GM18907 (cell line): ENCODE measurements at regions not wholly inside any gene's neighbourhood (a gene's known extent, or its start where the extent isn't known, plus 50 kb on each side); places are given as distances from the start of the nearest gene placed in this dataset.

Experiments used
- ATAC-seq: cut with Tn5 transposase; IDR thresholded peaks from one replicate; pipeline ENCODE4 v1.9.1; 2021; ENCODE audit warnings: mild to moderate bottlenecking, moderate library complexity; ENCODE audit not compliant: unreplicated experiment

DNA sequence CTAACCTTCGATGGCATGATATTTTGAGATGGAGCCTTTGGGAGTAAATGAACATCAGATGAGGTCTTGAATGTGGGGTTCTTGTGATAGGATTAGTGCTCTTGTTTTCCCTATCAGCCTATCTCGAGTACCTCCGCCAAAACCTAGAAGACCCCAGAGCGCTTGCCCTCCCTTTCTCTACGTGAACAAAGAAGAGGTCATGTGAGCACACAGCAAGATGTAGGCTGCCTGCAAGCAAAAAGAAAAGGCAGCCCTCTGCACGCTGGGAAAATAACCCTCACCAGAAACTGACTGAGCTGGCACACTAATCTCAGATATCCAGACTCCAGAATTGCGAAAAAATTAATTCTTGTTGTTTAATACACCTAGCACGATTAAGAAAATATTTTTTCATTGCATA lies 799.8 kb upstream of the SLC10A2 start:
- ATAC-seq, result no peak

DNA sequence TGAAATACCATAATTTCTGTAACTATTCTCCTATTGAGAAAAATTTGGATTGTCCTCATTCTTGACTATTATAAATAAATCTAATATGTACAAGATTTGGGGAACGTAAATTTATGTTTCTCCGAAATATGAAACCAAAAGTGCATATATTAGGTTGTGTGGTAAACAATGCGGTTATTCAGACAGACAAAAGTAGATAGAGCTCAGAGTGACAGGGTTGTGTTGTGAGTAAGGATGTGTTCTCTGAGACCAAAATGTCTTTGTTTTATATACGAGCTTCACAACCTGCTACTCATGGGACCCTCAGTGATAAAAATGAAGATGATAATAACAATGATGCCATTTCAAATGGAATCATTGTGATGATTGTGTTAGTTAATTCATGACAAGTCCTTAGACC lies 796.3 kb upstream of the SLC10A2 start:
- ATAC-seq, result no peak

DNA sequence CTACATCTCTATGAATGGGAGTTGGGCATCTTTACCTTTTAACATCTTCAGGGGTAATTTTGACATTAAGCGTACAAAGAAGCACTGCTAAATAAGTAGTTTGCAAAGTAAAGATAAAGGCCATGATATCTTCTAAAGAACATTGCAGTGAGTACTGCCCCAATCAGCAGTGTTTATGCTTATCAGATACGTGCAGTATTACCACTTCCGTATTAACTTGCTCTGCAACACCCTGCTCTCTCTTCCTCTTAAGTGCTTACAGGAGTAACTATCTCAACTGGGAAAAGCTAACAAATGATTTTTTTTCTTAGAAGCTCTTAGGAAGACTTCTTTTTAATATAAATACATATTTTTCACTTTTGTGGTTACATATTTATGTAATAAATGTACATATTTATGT lies 793.7 kb upstream of the SLC10A2 start:
- ATAC-seq, result no peak

DNA sequence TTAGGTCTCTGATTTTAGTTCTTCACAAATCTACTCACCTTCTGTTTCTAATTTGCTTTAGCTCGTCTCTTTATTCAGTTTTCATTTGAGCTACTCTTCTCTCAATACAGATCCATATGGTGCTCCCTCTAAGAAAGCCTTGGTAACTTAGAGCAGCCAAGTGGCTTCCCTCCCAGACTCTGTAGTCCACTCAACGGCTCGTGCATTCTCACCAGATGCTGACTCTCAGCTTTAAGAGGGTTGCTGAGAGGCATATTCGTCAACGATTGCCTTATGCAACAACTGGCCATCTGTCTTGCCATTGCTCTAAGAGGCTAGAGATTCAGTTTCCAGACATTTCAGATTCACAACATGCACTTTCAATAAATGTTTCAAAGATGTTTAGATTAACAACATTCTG lies 785.8 kb upstream of the SLC10A2 start:
- no peak for ATAC-seq

DNA sequence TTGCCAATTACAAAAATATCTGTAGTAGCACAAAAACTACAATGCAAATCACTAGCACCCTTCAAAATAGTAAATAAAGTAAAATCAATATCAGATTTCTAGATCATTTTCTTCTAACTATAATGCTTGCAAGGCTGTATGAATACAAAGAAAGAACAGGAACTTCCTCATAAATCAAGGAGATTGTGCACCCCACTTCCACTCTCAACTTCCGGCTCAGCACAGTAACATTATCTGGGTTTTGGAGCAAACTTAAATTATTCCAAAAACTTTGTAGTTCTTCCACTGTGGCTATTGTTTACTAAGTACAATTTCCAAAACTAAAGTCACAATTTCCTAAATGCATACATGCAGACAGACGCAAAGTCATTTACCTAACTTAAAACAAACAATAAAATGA lies 778.3 kb upstream of the SLC10A2 start:
- no peak for ATAC-seq

DNA sequence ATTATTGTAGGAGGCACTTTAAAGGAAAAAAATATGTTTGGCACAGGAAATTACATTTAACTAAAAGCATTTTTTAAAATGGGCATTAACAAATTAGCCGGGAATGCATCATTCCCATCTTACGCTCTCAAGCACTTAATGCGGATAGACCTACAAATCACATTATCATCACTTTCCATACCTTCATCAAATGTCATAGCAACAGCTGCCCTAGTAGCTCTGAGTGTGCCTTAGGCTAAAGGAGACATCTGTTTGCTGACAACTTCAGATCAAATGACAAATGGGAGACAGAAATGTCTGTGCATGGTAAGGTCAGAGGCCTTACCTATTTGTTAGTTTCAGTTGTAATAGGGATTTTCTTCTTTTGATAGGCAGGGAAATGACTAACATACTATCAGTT lies 773.2 kb upstream of the SLC10A2 start:
- ATAC-seq, result no peak

DNA sequence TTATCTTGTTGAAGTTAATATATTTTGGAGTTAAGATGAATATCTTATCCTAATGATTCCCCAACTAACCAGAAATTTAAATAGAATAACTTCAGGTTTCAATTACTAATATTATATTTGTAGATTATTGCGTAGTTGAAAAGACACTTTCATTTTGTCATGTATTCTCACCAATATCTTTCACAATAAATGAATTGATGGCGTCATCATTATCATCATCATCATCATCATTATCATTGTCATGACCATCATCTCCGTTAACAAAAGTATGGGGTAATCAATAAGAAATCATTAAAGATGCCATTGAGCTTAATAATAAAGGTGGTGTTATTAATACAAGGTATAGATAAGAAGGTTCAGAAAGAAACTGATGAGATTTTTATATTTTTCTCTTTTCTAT lies 768.8 kb upstream of the SLC10A2 start:
- no peak for ATAC-seq

DNA sequence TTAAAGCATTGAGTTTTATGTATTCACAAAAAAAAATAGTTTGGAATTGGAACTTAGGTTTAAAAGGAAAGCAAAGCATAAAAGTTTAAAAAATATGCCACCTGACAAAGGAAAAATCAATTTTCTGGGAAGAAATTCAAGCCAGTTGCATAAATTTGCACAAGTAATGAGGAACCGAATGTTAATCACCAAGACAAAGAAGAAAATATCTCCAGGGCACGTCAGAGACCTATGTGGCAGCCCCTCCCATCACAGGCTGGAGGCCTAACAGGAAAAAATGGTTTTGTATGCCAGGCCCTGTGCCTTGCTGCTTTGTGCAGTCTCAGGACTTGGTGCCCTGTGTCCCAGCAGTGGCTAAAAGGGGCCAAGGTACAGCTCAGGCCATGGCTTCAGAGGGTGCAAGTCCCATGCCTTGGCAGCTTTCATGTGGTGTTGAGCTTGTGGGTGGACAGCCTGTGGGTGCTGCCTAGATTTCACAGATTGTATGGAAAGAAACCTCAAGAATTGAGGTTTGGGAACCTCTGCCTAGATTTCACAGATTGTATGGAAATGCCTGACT lies 767.2 kb upstream of the SLC10A2 start:
- ATAC-seq, result no peak

DNA sequence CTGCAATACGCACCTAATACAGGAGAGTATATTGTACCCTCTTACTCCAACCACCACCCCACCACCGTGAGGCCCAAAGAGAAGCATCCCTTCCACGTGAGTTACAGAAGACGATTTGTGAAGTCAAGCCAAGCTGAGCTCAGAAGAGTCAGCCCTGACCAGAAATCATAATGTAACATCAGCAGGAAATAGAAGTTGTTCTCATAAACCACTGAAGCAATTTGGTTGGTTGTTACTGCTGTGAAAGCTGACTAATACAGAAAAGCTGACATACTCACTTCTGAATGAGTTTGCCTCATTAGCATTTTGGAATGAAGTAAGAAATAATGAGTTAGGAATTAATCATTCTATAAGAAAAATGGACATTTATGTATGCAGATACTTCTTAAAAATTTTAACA lies 749.4 kb upstream of the SLC10A2 start:
- no peak for ATAC-seq

DNA sequence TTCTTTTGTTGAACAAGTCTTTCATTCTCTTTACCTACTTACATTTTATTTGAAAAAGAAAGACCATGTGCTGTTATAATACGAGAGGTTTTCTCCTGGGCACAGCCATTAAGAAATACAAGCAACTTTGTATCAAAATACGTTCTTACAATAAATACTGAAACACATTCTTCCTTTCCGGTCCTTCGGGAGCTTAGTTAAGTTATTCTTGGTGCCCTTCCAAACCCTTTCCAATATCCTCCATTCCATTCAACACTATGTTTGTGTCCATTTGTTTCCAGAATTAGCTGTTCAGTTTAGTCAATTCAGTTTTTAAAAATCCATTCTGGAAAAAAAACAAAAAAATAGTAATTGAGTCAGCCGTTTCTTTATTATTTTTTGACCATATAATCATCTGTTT lies 746.8 kb upstream of the SLC10A2 start:
- no peak for ATAC-seq

DNA sequence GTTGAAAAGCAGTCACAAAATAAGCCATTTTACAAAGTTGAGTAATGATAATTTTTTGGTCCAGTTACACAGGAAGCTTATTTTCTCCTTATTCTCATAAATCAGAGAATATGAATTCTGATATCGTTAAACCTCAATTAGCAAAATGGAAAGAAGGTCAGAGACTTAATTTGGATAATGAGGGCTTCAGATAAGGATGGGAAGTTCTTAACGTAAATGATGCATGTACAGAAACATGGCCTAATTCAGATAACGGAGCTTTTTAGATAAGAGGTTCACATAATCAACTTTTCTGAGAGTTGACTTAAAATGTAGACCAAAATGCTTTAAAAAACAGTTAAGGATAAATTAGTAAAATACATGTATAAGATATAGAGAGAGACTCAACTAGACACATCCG lies 746.3 kb upstream of the SLC10A2 start:
- no peak for ATAC-seq

DNA sequence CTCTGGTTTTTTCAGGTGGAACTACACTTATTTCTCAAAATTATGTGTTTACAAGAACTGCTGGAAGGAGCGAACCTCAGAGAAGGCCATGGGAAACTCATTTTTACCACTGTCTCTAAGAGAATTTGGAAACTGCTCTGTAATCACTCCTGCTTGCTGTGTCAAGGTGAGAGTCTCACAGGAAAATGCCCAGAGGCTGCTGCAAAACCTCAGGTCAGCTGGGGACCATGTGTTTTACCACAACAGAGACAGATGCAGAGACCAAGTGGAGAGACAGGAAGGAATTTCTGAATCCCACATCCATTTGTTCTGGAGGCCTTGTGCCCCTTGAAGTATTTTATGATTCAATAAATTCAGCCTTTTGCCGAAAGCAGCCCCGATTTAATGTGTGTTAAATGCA lies 743.8 kb upstream of the SLC10A2 start:
- ATAC-seq, result no peak

DNA sequence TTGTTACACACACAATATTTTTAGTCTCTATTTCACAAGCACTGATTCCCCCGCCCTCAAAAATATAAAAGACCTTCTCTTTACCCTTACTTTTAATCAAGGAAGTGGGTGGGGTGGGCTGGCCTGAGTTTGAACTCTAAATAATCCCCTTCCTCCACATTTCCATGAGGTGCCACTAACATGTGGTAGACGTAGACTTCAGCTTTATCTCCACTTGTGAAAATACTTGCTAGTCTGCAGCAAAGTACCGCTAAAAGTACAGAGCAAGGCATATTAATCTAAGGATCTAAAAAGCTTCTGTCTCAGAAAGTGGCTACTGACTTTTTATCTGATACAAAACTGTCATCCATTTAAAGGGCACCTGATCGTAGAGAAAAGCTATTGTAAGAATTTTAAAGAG lies 739.6 kb upstream of the SLC10A2 start:
- no peak for ATAC-seq

DNA sequence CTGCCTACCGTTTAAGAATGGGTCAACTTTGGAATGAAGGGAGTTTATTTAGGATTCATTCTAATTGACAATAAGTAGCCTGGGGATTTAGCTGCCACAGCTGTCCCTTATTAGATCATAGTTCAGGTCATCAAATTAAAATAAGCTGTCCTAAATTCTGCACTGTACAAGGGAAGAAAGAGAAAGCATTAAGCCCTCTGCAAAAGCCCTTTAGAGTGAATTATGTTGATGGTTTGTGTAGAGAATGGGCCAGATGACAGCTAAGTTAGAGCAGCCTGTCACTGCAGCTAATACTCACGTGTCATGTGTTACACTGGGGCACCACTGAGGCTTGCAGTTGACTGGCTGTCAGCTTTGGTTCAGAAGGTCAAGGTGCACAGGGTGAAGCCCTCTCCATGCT lies 737.1 kb upstream of the SLC10A2 start:
- no peak for ATAC-seq

DNA sequence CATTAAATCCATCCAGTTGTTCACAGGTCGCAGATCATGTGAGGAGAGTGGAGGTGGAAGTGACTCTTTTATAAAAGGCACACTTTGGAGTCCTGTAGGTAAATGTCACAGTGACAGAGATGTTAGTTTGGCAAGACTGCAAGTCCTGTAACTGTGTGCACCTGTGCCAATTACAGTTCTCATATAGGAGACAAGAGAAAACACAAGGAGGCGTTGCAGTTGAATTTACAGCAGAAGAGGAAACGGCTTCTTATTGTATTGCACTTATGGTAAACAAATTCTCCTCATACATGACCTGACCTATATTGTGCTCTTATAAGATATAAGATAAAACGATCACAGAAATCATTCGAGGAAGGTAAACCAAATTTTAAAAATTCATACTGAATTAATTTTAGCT lies 732.8 kb upstream of the SLC10A2 start:
- no peak for ATAC-seq

DNA sequence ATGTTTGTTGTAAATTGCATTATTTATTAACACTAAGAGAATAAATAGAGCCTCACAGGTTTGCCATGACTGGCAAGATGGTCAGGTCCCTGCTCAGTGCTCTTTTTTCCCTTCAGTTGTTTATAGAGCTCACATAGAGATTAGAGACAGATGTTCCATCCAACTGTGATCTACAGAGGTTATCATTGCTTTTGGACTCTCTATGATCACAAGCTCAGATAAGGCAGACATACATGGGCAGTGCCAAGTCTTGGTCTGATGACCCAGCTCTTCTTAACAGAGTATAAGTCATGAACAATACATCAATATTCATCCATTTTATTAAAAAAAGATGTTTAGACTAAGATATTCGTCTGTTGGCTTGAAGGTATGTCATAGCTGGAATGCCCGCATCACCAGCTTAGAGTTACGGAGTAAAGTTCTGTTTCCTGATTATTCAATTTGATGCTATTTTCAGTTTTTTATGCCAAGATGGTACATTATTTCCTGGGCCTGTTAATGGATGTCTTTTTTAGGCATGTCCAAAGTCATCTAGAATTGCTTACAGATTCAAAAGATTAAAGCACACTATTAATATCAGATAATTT lies 729.8 kb upstream of the SLC10A2 start:
- ATAC-seq, result no peak

DNA sequence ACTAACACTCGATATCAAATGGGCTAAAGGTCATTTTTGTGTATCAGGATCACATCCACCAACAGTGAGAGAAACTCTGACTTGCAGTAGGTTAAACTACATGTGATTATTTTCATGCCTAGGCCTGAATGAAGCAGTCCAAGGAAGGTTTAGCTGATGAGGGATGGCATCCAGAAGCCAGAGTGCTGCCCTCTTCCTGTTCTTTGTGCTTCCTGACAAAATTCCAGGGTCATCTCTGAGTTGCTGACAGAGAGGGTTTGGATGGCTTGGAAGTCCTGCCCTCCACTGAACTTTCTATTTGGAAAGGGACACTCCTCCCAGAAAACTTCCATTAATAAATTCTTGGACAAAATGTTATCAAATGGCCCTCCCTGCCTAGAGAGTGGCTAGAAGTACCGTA lies 728.3 kb upstream of the SLC10A2 start:
- ATAC-seq, result no peak

DNA sequence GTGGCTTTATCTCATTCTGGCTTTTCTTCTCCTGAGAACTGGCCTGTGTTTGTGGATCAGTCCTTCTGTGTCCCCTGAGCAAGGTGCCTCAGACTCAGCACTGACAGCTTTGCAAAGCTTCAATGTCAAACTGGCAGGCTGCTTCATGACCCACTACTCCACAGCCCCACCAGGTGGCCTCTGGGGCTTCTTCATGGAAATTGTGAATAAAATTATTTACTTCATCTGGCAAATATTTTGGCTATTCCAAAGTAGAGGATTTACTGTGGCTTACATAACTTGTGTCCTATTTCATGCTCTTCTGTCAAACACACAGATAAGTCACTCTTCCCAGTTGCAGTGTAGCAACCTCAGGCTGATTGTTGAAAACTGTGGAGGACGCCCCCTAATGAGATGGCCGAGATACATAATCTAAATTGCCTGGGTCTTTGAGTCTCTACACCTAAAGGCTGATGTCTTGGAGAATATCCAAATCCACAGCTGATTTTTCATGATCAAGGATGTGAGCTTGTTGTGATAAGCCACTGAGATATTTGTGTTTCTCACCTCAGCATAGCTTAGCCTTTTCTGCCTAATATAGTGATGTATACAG lies 721.9 kb upstream of the SLC10A2 start:
- no peak for ATAC-seq

DNA sequence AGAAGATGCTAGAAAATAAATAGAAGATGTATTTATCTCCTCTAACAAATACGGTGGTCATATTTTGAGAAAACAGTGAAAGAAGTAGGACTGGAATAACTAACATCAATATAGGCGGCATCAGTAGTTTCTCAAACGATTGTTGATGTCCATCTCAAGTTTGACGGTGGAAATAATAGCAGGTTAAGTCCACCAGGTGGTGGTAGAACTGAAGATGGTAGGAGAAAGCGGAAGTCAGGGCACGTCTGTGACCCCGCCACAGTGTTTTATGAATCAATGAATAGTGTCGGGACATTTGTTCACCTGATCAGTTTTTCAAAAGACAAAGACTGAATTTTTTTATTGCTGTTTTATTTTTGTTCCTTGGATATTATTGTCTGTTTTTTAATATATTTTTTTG lies 706.4 kb upstream of the SLC10A2 start:
- no peak for ATAC-seq

DNA sequence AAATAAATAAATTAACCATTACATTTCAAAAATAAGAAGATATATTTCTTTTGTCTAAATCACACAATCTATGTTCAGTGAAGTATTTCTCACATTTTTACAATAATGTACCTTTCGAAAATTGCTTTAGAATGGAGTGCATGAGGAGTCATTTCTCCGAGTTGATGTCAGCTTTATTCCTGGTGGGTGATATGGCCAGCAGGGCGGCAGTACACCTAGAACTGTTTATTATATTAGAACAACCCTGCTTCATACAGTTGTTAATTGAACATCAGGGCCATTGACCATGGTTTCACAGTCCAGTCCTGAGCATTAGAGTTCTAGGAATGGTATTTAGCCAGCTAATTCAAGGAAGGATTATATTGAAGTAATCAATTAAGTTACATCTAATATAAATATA lies 696.3 kb upstream of the SLC10A2 start:
- no peak for ATAC-seq

DNA sequence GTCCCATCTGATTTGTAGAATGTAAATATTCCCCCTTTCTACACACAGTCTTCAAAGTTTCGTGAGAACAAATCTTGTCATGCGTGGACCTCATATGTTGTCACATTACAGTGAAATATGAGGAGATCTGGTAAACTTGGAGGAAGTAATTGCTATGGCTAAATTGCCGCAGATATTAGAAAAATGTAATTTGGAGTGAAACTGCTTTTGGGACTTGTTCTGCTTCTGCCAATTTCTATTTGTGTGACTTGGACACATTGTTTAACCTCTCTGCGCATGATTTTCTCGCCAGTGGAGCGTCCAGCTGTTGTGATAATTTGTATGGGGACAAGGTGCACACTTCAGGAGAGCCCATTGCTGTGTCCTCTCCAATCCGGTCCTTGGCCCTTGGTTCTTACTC lies 693.1 kb upstream of the SLC10A2 start:
- ATAC-seq, result no peak

DNA sequence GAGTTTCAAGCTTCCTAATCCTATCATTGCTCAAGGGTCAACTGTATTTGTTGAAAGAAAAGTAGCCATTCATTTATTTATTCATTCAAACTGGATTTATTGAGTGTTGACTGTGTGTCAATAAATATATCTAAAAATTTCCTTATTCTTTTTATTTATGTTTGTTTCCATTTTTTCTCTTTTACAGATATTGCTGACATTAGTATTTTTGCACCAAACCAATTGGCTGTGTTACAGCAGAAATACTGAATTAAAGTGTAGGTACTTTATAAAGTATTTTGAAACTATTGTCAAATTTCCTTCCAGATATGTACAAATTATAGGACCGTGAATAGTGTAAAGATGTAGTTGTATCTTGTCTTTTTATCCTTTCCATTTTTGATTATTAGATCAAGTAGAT lies 692.0 kb upstream of the SLC10A2 start:
- no peak for ATAC-seq

DNA sequence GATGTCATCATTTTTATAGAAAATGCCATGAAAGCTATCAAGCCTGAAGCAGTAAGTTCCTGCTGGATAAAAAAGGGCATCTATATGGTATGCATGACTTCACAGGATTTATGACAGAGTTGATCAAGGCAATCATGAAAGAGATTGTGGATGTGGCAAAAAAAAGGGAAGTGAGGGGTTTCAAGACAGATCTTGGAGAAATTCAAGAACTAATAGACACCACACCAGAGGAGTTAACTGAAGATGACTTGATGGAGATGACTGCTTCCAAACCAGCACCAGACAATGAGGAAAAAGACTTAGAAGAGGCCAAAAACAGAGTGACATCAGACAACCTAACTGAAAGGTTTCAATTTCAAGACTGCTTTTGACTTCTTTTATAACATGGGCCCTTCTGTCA lies 691.1 kb upstream of the SLC10A2 start:
- no peak for ATAC-seq
